ENCODE measurements at regions not wholly inside any gene's neighbourhood (a gene's known extent, or its start where the extent isn't known, plus 50 kb on each side); places are given as distances from the start of the nearest gene placed in this dataset.

GRCh38 chr1:5570931-5571330 lies 421.3 kb downstream of the NPHP4 start:
- no peaks in the 10 kb centered on the region for H3K27me3 ChIP-seq
- H3K36me3 ChIP-seq = no peaks in the 10 kb centered on the region
- DNase-seq = no peak
- H3K4me3 ChIP-seq = no peak overlapping the region
- WGBS, 2 donors (ENCODE audit: low coverage in 1 of 2) = 12% methylated on average over 2 of the region's 2 CpGs
- H3K9me3 ChIP-seq = peaks cover 0 to 7% of the 10 kb centered on the region in 2 donors
- TF ChIP-seq POLR2A (IDR thresholded peaks at IDR 0.05) = no peak
- TF ChIP-seq EP300 (IDR thresholded peaks at IDR 0.05; ENCODE audit: low read depth) = no peak
- TF ChIP-seq, protein P1, sequence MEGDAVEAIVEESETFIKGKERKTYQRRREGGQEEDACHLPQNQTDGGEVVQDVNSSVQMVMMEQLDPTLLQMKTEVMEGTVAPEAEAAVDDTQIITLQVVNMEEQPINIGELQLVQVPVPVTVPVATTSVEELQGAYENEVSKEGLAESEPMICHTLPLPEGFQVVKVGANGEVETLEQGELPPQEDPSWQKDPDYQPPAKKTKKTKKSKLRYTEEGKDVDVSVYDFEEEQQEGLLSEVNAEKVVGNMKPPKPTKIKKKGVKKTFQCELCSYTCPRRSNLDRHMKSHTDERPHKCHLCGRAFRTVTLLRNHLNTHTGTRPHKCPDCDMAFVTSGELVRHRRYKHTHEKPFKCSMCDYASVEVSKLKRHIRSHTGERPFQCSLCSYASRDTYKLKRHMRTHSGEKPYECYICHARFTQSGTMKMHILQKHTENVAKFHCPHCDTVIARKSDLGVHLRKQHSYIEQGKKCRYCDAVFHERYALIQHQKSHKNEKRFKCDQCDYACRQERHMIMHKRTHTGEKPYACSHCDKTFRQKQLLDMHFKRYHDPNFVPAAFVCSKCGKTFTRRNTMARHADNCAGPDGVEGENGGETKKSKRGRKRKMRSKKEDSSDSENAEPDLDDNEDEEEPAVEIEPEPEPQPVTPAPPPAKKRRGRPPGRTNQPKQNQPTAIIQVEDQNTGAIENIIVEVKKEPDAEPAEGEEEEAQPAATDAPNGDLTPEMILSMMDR (IDR thresholded peaks at IDR 0.05) = no peak
- TF ChIP-seq POLR2AphosphoS5 (IDR thresholded peaks at IDR 0.05) = no peak
- no peaks in the 10 kb centered on the region for H3K4me1 ChIP-seq
- in situ Hi-C loops (cut with MboI; ENCODE audit: low pct_ligation_motif_present in 1 of 4, low pct_unique_long_range_greater_than_20kb in 1 of 4, low sequenced_read_pairs in 3 of 4) (no loop called here), intact Hi-C loops (cut with DNase I; ENCODE audit: low total_unique reads) (no loop called here)
- H3K27ac ChIP-seq = no peak overlapping the region

GRCh38 chr1:5568321-5568720 lies 423.9 kb downstream of the NPHP4 start:
- TF ChIP-seq POLR2AphosphoS5 (IDR thresholded peaks at IDR 0.05) = no peak
- no peak overlapping the region for H3K4me3 ChIP-seq
- intact Hi-C loops (cut with DNase I; ENCODE audit: low total_unique reads) (no loop called here), in situ Hi-C loops (cut with MboI; ENCODE audit: low pct_ligation_motif_present in 1 of 4, low pct_unique_long_range_greater_than_20kb in 1 of 4, low sequenced_read_pairs in 3 of 4) (no loop called here)
- no peak for DNase-seq
- no peaks in the 10 kb centered on the region for H3K27me3 ChIP-seq
- WGBS, 2 donors (ENCODE audit: low coverage in 1 of 2) = 58 to 72% methylated on average over 5 to 6 of the region's 6 CpGs
- no peaks in the 10 kb centered on the region for H3K4me1 ChIP-seq
- H3K36me3 ChIP-seq = no peaks in the 10 kb centered on the region
- H3K27ac ChIP-seq = no peak overlapping the region
- H3K9me3 ChIP-seq = peaks cover 0 to 7% of the 10 kb centered on the region in 2 donors

GRCh38 chr1:5567839-5568238 lies 424.4 kb downstream of the NPHP4 start:
- 61 to 64% methylated on average over 3 of the region's 3 CpGs for WGBS, 2 donors (ENCODE audit: low coverage in 1 of 2)
- Histone ChIP-seq H3K36me3 (no peaks in the 10 kb centered on the region), H3K9me3 (peaks cover 0 to 7% of the 10 kb centered on the region in 2 donors), H3K4me3 (no peak overlapping the region), H3K4me1 (no peaks in the 10 kb centered on the region), H3K27me3 (no peaks in the 10 kb centered on the region), H3K27ac (no peak overlapping the region)
- TF ChIP-seq POLR2A (IDR thresholded peaks at IDR 0.05) (no peak), POLR2AphosphoS5 (IDR thresholded peaks at IDR 0.05) (no peak), EP300 (IDR thresholded peaks at IDR 0.05; ENCODE audit: low read depth) (no peak)
- TF ChIP-seq, protein P1 (IDR thresholded peaks at IDR 0.05) = no peak
- intact Hi-C loops (cut with DNase I; ENCODE audit: low total_unique reads) (no loop called here), in situ Hi-C loops (cut with MboI; ENCODE audit: low pct_ligation_motif_present in 1 of 4, low pct_unique_long_range_greater_than_20kb in 1 of 4, low sequenced_read_pairs in 3 of 4) (no loop called here)
- no peak for DNase-seq

GRCh38 chr1:5566924-5567323 lies 425.3 kb downstream of the NPHP4 start:
- DNase-seq = no peak
- no peak overlapping the region for H3K27ac ChIP-seq
- H3K36me3 ChIP-seq = no peaks in the 10 kb centered on the region
- no peak overlapping the region for H3K4me3 ChIP-seq
- peaks cover 0 to 7% of the 10 kb centered on the region in 2 donors for H3K9me3 ChIP-seq
- H3K4me1 ChIP-seq = no peaks in the 10 kb centered on the region
- in situ Hi-C loops (cut with MboI; ENCODE audit: low pct_ligation_motif_present in 1 of 4, low pct_unique_long_range_greater_than_20kb in 1 of 4, low sequenced_read_pairs in 3 of 4) (no loop called here), intact Hi-C loops (cut with DNase I; ENCODE audit: low total_unique reads) (no loop called here)
- H3K27me3 ChIP-seq = no peaks in the 10 kb centered on the region
- TF ChIP-seq POLR2AphosphoS5 (IDR thresholded peaks at IDR 0.05) (no peak), POLR2A (IDR thresholded peaks at IDR 0.05) (no peak), EP300 (IDR thresholded peaks at IDR 0.05; ENCODE audit: low read depth) (no peak)
- TF ChIP-seq, protein P1 (IDR thresholded peaks at IDR 0.05) = no peak
- WGBS, 2 donors (ENCODE audit: low coverage in 1 of 2) = 60% methylated on average over 4 of the region's 4 CpGs; no CpG with 5 or more reads in 1 of the 2 donors
